T-helper 1 cell (primary cell): ENCODE measurements at regions not wholly inside any gene's neighbourhood (a gene's known extent, or its start where the extent isn't known, plus 50 kb on each side); places are given as distances from the start of the nearest gene placed in this dataset.

Experiments used
- DNase-seq, 5 donors: peaks; one replicate each; pipeline ENCODE4 v3.0.0-alpha.2; 2012 to 2020

DNA sequence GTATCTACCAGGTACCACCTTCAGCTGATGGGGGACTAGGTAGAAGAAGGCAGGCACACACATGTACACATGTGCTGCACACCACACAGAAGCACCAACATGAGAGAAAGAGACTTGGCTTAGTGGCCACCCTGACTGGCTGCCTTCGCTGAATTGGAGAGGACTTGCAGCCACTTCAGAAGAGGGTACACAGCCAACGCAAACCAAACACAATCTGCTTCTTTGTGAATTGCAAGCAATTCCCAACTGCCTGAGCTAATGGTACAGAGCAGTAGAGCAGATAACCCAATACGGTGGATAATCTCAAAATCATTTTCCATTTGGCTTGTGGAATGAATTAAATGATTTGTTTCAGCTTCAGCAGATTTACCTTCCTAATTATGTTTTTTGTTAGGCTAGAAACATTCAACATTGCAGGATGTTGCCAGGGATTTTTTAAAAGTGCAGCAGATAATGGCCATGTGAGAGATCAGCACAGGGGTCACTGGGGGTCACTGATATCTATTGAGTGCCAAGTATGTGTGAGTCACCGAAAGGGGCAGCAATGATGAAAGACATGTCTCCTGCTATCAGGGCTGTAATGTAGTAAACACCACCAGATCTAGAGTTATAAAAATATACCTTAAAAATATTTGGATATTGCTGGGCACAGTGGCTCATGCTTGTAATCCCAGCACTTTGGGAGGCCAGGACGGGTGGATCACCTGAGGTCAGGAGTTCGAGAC lies 652.6 kb downstream of the BCL11A start:
- no peak for DNase-seq

DNA sequence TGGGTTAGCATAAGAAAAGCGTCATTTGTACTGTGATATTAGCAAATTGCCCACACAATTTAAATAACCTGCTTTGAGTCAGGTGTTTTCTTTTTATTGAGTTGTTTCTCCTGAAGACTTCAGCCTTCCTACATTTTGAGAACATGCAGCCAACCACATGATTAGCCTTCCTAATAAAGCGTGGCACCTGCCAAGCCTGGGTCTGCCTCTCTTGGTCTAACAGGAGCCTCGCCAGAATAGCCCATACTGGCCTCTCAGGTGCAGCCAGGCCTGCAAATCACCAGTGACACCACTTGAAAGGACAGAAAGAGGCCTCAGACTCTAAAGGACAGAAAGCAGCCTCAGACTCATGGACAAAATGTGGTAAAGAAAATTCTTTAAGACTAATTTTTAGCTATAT lies 653.8 kb downstream of the BCL11A start:
- DNase-seq = no peak

DNA sequence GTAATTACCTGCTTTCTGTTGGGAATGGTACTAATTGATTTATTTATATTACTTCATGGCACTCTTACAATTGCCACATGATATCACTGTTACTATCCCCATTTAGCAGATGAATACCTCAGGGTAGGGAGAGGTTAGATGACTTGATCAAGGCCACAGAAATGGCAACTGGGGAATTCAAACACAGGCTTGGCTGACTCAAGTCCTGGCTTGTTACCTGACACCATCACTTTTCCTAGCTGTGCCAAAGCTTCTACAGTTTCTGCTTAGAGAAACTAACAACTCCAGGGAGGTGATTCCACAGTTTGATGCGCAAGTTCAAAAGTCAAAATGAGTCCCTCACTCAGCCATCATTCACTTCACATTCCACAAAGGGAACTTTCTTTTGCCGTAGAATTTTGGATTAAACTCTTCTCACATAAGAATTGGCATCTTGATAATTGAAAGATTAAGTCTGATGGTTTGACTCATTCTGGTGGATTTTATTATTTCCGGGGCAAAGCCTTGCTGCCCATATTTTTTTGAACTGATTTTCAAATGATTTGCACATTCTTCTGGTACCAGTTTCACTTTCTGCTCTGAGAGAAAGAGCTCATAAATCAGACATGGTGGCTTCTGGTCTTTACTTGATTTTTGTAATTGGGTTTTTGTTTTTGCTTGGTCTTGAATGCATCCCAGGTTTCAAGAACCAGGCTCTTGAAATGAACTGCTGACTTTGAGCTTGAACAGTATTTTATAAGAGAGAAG lies 656.8 kb downstream of the BCL11A start:
- no peak for DNase-seq

DNA sequence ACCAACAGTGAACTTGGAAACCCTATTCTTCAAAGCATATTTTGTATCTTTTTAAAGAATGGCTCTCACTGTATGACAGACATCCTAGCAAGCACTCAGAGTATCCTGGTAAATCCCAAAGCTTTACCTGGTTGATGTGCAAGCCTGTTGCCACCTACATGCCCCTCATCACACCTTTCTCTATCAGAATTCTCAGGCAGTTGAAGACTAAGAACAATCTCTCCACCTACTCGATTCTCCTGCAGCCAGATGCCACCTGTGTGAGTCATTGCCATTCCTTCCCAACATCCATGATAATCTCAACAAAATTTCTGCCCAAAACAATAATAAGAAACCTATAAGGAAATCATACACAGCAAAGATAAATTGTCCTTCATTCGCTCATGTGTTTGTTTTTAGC lies 659.8 kb downstream of the BCL11A start:
- DNase-seq = no peak

DNA sequence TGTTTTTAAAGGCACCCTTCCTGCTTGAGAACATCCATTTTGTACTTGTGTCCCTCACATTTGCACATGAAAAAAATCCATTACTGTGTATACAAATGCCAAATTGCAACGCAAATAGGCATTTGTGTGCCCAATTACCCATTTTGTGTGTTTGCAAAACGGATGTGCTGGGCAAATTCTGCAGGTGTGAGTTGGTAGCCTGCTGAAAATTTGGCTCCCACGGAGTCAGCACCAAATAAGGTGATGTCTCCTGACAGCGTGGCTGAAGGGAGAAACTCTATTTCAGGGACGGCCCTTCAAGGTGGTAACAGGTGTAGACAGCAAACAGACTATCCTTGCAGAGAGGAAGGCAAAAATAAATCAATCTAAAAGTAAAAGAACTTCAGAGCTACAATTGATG lies 661.1 kb downstream of the BCL11A start:
- DNase-seq = no peak

DNA sequence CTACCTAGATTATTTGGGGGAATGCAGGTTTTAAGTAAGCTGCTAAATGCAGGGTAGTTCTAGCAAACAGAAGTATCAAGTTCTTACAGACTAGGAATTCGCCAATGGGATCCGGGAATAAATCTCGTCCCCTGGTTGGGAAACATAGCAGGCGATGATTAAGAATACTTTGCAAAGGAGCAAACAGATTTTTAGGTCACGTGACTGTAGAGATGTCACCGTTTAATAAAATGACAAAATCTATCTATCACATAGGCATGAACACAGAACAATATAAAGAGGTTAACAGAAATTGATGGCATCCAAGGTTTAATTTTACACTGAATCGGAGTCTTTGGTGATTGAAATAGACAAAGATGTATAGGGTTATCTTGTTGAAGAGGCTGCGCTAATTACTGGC lies 664.1 kb downstream of the BCL11A start:
- no peak for DNase-seq

DNA sequence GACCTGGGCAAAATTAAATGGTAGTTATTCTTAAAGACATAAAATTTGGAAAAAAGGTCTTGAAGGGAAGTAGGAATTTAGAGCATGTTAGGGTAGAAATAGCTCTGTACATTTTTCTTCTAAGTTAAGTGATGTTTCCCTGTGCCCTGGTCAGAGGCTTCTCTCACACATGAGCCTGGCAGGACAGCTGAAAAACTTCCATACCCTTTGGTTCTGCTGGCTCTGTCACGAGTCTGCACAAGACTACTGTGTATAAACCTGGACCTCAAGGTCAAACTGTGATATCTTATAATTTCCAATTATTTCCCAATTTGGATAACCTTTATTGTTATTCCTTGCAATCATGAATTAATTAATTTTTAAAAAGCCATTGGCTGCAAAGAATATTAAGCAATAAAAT lies 664.7 kb downstream of the BCL11A start:
- no peak for DNase-seq

DNA sequence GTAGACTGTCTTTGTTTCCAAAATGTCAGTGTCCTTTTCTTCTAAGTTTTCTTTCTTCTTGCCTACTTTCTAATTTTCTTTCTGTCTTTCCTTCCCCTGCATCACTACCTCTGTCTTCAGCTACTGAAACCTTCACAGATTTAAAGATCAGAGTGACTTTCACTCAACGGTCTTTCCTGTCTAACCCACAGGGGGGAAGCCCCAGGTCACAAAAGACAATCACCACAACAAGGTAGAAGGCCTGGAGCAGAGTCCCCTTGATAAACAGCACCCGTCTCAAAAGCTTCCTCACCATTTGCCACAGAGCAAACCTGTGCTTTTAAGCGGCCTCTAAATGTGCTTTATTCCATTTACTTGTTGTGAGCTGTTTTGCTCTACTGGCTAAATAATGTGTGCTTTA lies 665.4 kb downstream of the BCL11A start:
- peak in 3 of 5 donors; percentile 4 to 47 (median 33) for DNase-seq

DNA sequence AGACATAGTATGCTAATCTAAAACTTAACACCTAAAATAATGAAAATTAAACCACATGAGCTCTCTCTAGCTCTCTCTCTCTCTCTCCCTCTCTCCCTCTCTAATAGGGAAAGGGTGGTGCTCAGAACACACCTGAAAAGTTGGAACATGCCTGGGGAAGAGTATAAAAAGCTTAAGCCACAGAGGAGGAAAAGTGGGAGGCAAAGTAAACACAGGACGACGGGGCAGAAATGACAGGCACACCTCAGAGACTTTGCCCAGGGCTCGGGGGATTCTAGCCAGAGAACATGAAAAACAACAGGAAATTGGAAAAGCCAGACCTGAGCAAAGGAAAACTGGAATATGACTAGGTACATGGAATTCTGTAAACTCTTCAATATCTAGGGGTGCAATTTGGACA lies 666.1 kb downstream of the BCL11A start:
- no peak for DNase-seq

DNA sequence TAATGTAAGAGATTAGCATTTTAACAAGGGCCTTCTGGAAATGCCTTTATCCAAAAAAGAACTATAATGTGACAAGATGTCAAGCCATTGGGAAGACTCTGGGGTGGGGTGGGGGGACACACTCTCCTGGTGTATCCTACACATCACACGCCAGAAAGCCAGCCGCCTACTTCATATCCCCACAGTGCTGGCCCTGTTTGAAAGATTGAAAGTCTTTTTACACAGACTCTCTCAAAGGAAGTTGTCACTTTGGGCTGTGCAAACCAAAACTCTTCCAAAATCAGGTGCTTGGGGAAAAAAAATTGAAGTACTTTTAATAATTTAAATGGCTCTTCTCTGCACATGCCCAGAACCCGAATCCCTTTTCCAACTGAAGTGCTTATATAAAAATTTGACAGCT lies 666.7 kb downstream of the BCL11A start:
- no peak for DNase-seq

DNA sequence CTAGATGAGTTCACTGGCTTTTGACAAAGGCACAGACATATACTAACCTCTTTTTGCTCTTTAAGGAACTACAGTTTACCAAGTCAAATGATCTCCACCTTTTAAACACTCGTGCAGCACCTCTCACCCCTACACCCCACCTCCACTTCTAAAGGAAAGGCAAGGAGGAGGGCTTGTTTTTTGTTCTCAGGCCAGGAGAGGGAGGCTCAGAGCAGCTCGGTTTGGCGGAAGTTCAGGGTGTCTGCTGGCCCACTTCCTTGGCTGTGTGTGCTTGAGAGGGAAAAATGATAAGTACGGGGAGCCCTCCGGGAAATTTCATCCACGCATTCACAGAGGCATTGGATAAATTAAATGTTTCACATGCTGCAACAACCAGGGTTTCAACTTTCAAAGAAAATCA lies 667.9 kb downstream of the BCL11A start:
- no peak for DNase-seq

DNA sequence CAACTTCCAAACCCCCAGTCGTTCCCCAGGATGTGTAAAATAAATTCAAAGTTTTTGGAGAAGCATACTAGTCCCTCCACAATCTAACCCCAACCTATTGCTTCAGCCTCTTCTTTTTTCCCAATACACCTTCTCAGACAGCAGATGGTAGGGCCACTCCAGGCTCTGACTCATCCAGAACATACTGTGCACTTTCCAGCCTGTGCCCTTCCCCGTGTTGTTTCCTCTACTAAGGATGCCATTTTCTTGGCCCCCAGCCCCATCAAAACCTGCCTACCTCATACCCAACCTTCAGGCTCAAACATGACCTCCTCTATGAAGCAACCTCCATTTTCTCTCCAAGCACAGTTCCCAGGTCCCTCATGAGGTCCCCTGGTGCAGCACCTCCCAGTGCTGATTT lies 669.3 kb downstream of the BCL11A start:
- DNase-seq = no peak

DNA sequence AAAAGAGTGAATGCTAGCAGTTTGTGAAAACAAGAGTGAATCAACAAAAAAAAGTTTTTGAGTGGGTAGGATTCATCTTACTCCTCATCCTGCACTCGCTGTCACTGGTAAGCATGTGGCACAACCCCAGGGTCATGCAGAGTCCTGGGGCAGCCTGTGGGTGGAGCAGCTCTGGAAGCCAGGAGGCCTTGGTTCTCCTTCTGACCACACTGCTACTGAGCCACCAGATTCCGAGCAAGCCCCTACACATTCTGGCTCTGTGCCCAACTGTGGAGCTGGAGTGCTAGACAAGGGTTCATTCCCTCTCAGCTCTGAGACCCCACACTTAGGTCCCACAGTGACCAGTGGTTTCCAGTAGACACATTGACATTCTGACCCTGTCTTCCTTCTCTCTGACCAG lies 670.6 kb downstream of the BCL11A start:
- no peak for DNase-seq

DNA sequence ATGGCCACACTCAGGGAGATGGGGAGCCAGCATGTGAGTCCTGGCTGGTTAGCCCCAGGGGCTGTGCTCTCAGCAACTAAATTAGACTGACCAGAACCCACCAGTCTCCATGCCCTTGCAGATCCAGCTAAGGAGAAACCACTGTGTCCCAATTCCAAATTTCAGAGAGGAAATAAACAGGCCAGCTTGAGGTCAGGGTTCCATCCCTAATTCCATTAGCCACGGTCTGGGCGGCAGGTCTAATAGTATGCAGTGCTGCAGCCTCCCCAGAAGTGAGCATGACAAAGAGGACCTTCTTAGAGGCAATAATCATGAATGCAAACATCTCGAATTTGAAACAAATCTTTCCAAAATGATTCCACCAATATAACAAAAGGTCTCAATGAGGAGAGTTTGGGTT lies 671.2 kb downstream of the BCL11A start:
- no peak for DNase-seq

DNA sequence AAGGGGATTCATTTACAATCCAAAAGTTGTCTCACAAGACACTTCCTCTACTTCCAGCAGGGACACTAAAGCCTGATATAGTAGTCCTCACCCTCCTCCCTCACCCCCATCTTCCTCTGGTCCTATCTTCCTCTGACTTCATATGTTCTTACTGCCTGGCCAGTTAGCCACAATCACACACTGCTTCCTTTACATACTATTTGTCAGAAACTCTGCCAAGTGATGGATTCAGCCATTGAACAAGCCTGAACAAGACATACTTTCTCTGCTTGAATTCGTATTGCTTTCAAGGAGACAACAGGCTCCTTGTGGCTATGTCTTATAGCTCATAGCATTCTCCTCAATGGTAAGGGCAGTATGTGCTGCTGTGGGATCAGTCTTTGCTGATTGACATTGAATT lies 672.2 kb downstream of the BCL11A start:
- DNase-seq = no peak

DNA sequence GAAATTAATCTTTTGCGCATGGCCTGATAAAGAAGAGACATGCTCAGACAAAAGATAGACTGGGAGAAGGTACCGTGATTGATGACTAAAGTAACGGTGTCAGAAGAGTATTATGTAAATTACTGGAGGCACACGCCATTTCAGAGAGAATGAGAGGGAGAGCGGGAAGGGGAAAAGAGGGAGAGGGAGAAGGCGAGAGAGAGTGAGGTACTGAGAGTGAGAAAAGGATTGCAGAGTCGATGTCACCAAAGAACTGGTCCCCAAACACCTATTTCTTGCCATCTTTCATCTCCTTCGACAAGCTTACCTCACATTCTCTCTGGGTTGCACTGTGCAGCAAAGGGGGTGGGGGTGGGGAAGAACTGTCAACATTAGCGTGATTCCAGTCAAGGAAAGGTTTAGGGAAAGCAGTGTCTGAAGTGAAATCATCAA lies 673.7 kb downstream of the BCL11A start:
- DNase-seq = no peak

DNA sequence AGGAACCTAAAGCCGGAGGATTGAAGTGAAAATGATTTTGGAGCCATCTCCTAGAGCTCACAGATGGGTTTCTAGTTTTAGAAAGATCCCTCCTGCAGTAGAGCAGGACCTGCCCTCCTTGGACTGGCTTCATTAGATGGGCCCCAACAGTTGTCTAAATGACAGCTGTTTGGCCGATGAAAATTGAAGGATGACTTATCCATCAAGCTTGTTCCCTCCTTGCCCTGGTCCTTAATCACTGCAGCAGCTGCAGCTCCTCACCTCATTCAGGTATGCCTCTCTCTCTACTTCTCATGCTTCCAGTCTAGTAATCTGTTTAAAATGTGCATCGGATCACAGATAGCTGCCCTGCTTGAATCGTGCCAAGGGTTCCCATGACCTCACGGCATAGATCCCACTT lies 677.6 kb downstream of the BCL11A start:
- no peak for DNase-seq

DNA sequence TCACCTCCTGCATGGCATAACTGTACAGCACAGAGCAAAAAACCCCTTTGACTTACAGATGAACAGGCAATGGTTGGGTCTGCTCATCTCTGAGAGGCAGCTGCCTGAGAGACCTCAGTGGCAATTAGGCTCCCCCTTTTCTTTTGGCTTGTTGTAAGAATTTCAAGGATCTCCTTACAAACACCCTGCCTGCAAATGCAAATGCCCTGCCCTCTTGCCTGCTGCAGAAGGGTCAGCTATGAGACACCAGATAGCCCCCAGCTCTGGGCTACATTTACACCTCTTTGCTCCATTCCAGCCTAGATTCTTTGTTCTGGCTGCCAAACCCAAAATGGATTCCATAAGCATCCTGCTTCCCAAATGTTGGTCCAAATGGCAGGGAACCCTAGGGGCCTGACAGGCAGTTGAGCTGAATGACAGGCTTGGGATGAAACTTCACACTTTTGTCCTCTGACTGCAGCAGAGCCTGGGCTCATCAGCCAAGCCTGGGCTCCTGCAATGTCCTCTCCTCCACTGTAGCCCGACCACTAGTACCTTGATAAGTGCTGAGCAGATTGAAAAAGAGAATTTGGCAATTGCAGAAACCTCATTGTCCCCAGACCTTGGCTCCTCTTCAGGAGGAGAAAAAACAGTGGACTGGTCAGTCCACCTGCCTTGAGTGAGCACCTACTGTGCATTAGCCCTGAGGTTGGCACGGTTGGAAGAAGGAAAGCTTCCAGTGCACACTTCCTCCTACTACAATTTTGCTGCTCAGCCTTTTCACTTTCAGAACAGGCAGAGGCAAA lies 678.3 kb downstream of the BCL11A start:
- DNase-seq = no peak

DNA sequence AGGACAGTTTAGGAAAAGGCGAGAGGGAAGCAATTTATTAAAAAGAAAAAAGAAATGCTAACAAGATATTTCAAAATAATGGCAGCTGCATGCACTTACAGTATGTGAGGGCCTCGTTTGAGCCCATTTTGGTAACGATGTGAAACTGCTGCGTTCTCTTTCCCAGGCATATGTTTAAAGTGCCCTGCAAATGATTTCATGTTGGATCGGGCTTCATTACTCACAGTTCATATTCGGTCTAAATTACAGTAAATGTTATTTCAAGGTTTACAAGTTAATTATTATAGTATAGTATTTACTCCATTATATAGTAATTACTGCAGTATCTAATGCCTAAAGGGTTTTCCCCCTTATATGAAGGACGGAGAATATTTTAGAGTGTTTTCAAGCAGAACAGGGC lies 679.1 kb downstream of the BCL11A start:
- DNase-seq = no peak

DNA sequence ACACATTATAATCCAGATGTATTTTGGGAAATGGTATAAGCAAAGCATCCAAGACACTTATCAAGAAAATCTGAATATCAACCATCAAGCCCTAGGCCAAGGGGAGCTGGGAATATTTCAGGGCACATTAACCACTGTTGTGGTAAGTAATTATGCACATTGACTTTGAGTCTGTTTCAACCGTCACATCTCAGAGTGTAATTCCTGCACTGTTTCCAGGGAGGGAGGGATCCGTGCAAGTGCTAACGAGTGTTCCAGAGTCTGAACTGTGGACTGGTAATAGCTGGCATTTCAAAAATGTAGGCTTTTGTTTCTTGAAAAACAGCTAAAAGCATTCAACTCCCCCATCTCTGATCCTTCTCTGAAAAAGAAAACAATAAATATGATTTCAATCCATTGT lies 681.6 kb downstream of the BCL11A start:
- no peak for DNase-seq

DNA sequence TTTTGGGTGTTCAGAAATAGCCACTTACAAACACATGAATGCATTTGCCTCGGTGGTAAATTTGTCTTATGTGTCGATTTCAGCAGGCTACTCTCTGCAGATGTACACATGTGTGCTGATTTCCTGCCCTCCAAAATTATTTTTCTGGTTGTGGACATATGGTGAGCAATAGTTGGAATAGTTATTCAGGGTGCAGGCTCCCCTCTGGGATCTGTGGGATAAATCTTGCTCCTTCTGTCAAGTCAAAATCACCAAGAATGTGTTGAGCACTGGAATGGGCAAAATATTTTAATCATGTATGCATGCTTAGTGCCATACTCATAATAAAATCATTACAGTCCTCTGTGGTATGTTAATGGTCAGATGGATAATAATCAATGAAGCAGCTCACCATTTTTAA lies 684.5 kb downstream of the BCL11A start:
- no peak for DNase-seq

DNA sequence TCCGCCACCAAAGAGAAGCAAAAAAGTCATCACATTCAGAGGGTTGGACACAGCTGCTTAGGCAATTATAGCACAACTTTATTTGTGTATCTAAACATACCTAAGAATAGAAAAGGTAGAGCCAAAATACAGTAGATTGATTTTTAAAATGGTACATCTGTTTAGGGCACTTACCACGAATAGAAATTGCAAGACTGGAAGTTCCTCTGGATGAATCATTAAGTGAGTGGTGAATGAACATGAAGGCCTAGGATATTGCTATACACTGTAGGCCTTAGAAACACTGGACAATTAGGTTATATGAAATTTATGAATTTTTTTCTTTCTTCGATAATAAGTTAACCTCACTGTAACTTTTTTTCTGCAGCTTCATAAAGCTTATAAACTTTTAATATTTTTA lies 687.0 kb downstream of the BCL11A start:
- no peak for DNase-seq

DNA sequence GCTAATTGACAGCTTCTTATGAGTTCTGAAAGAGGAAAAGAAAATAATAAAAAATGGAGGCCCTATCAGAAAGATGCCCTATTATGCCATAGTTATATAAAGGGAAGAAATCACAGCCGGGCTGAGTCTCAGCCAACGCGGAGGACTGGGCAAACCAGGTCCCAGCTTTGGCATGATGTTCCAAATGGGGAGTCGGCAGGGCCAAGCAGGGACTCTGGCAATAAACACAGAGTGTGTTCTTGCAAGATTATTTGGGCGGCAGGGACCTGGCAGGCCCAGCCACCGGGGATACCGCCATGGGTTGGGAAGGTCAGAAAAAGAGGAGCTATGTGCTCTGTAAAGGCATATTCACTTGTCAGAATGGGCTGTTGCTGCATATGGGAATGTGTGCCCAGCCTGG lies 694.9 kb downstream of the BCL11A start:
- DNase-seq = no peak

DNA sequence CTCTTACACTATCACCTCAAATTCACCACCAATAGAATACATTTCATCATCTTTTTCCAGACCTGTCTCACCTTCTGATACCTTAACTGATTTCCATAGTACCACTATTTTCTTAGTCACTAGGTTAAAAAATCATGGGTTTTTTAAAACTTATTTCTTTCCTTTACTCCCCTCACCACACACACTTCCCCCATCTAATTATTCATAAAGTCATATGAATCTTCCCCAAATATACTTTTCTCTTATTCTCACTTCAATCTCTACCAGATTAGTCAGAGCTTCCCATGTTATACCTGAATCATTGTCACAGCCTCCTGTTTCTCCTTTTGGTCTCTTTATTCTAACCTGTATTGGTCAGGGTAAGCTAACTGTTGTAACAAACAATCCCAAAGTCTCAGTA lies 696.3 kb downstream of the BCL11A start:
- no peak for DNase-seq
